ENCODE measurements at regions not wholly inside any gene's neighbourhood (a gene's known extent, or its start where the extent isn't known, plus 50 kb on each side); places are given as distances from the start of the nearest gene placed in this dataset.
"Not testable (repeated sequence)": the region's sequence is repeated elsewhere in the genome, so short reads cannot be mapped to it uniquely, and the experiment has no call there.

DNA sequence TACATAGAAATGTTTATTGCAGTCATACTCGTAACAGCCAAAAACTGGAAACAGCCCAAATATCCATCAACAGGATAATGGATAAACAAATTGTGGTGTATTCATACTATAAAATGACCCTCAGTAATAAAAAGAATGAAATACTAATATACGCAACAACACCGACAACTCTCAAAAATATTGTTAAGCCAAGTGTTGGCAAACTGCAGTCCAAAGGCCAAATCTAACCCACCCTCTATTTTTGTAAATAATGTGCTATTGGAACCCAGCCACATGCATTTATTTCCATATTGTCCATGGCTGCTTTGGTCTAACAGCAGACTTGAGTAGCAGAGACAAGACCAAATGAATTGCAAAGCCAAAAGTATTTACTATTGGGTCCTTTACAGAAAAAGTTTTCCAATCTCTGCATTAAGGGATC lies 151.0 kb downstream of the MREG start:
- TF ChIP-seq, protein P1, sequence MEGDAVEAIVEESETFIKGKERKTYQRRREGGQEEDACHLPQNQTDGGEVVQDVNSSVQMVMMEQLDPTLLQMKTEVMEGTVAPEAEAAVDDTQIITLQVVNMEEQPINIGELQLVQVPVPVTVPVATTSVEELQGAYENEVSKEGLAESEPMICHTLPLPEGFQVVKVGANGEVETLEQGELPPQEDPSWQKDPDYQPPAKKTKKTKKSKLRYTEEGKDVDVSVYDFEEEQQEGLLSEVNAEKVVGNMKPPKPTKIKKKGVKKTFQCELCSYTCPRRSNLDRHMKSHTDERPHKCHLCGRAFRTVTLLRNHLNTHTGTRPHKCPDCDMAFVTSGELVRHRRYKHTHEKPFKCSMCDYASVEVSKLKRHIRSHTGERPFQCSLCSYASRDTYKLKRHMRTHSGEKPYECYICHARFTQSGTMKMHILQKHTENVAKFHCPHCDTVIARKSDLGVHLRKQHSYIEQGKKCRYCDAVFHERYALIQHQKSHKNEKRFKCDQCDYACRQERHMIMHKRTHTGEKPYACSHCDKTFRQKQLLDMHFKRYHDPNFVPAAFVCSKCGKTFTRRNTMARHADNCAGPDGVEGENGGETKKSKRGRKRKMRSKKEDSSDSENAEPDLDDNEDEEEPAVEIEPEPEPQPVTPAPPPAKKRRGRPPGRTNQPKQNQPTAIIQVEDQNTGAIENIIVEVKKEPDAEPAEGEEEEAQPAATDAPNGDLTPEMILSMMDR (IDR thresholded peaks at IDR 0.05; ENCODE audit: low read depth, low read length) = no peak
- H3K27me3 ChIP-seq = no peaks in the 10 kb centered on the region
- H3K4me3 ChIP-seq = no peak overlapping the region
- DNase-seq (ENCODE audit: low read depth in 1 of 2, low spot score in 1 of 2) = no peak
- no peaks in the 10 kb centered on the region for H3K9me3 ChIP-seq (ENCODE audit: low read depth)
- H3K27ac ChIP-seq = no peak overlapping the region
- no peaks in the 10 kb centered on the region for H3K36me3 ChIP-seq
- no peaks in the 10 kb centered on the region for H3K4me1 ChIP-seq (ENCODE audit: low read depth)

DNA sequence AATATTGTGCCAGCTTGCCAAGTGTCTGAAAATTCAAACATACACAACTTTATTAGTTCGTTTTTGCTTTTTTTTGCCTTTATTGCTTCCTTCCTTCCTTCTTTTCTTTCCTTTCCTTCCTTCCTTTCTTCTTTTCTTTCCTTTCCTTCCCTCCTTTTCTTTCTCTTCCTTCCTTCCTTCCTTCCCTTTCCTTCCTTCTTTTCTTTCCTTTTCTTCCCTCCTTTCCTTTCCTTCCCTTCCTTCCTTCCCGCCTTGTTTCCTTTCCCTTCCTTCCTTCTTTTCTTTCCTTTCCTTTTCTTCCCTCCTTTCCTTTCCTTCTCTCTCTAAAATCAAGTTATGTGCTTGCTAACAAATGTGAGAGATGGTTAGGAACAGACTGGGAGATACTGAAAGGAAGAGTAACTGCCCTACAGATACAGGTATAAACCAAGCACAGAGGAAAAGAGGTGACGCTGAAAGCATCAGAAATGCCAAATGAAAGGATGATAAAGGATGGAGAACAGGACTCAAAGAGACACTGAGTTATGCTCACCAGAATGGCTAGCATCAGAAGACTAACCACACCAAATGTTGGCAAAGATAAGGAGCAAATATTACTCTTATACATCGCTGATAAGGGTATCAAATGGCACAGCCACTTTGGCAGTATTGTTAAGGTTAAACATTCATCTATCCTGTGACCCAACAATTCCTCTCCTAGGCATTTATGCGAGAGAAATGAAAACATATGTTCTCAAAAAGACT lies 151.6 kb downstream of the MREG start:
- no peaks in the 10 kb centered on the region for H3K4me1 ChIP-seq (ENCODE audit: low read depth)
- no peak overlapping the region for H3K4me3 ChIP-seq
- TF ChIP-seq, protein P1 (IDR thresholded peaks at IDR 0.05; ENCODE audit: low read depth, low read length) = no peak
- H3K27me3 ChIP-seq = no peaks in the 10 kb centered on the region
- H3K36me3 ChIP-seq = no peaks in the 10 kb centered on the region
- H3K27ac ChIP-seq = no peak overlapping the region
- no peak for DNase-seq (ENCODE audit: low read depth in 1 of 2, low spot score in 1 of 2)
- no peaks in the 10 kb centered on the region for H3K9me3 ChIP-seq (ENCODE audit: low read depth)

DNA sequence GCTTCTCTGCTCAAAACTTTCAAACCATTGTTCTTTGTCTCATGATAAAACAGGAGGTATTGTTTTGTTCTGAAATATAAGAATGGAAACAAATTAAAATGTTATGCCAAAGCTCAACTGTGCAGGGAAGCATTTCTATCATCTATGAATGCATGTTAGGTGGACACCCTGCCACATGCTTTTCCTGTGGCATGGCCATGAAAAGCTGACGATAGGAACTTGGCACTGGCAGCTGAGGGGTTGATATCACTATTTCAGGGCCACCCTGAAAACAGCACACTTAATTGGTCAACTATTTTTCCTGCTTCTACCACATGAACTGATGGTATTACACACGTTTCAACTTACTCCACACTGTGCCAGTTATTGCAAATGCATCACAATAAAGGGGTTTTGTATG lies 157.3 kb downstream of the MREG start:
- Histone ChIP-seq H3K36me3 (no peaks in the 10 kb centered on the region), H3K4me1 (ENCODE audit: low read depth) (no peaks in the 10 kb centered on the region), H3K27ac (no peak overlapping the region), H3K4me3 (no peak overlapping the region), H3K27me3 (no peaks in the 10 kb centered on the region), H3K9me3 (ENCODE audit: low read depth) (no peaks in the 10 kb centered on the region)
- TF ChIP-seq, protein P1 (IDR thresholded peaks at IDR 0.05; ENCODE audit: low read depth, low read length) = no peak
- no peak for DNase-seq (ENCODE audit: low read depth in 1 of 2, low spot score in 1 of 2)

DNA sequence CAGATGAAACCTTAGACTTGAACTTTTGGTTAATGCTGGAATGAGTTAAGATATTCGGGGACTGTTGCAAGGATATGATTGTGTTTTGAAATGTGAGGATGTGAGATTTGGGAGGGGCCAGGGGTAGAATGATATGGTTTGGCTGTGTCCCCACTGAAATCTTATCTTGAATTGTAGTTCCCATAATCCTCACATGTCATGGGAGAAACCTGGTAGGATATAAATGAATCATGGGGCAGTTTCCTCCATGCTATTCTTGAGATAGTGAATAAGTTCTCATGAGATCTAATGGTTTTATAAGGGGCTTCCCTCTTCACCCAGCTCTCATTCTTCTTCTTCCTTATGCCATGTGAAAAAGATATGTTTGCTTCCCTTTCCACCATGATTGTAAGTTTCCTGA lies 158.0 kb downstream of the MREG start:
- not testable (repeated sequence) for H3K27ac ChIP-seq; H3K27me3 ChIP-seq; H3K4me3 ChIP-seq; H3K36me3 ChIP-seq; H3K9me3 ChIP-seq (ENCODE audit: low read depth); H3K4me1 ChIP-seq (ENCODE audit: low read depth)
- DNase-seq (ENCODE audit: low read depth in 1 of 2, low spot score in 1 of 2) = peak in 1 of 2 donors; percentile 34

DNA sequence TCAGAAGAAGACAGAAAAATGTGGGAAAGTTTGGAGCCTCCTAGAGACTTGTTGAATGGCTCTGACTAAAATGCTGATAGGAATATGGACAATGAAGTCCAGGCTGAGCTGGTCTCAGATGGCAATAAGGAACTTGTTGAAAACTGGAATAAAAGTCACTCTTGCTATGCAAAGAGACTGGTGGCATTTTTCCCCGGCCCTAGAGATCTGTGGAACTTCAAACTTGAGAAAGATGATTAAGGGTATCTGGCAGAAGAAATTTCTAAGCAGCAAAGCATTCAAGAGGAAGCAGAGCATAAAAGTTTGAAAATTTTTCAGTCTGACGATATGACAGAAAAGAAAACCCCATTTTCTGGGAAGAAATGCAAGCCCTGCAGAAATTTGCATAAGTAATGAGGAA lies 159.3 kb downstream of the MREG start:
- Histone ChIP-seq H3K9me3 (ENCODE audit: low read depth) (no peaks in the 10 kb centered on the region), H3K4me3 (no peak overlapping the region), H3K27ac (no peak overlapping the region), H3K27me3 (no peaks in the 10 kb centered on the region), H3K36me3 (no peaks in the 10 kb centered on the region), H3K4me1 (ENCODE audit: low read depth) (peaks cover 3% of the 10 kb centered on the region)
- TF ChIP-seq, protein P1 (IDR thresholded peaks at IDR 0.05; ENCODE audit: low read depth, low read length) = no peak
- DNase-seq (ENCODE audit: low read depth in 1 of 2, low spot score in 1 of 2) = no peak

DNA sequence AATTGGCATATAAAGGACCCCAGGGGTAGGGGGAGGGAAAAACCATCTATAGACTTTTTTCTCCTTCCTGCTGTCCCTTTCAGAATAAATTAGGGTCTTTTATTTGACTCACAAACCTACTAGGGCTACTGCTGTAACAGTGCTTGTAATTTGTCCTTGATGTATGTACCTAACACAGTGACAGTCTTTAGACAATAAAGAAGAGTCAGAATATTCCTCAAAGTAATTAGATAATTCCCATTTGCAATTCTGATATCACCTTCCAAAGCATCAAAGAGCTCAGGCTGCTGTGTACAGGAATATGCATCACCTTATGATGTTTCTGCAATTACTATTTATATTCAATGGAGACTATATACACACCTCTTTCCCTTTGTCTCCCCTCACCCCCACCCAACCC lies 161.7 kb downstream of the MREG start:
- Histone ChIP-seq H3K4me1 (ENCODE audit: low read depth) (peaks cover 3% of the 10 kb centered on the region), H3K27me3 (no peaks in the 10 kb centered on the region), H3K9me3 (ENCODE audit: low read depth) (no peaks in the 10 kb centered on the region), H3K27ac (no peak overlapping the region), H3K36me3 (no peaks in the 10 kb centered on the region), H3K4me3 (no peak overlapping the region)
- TF ChIP-seq, protein P1 (IDR thresholded peaks at IDR 0.05; ENCODE audit: low read depth, low read length) = no peak
- no peak for DNase-seq (ENCODE audit: low read depth in 1 of 2, low spot score in 1 of 2)
